GM18508 (cell line): ENCODE measurements at regions not wholly inside any gene's neighbourhood (a gene's known extent, or its start where the extent isn't known, plus 50 kb on each side); places are given as distances from the start of the nearest gene placed in this dataset.

Experiments used
- ATAC-seq: cut with Tn5 transposase; IDR thresholded peaks from one replicate; pipeline ENCODE4 v1.9.1; 2021; ENCODE audit warnings: moderate number of reproducible peaks; ENCODE audit not compliant: insufficient read depth, unreplicated experiment

GRCh38 chr10:36638462-36639155 is 486.8 kb upstream of the ANKRD30A start:
- ATAC-seq = no peak

DNA sequence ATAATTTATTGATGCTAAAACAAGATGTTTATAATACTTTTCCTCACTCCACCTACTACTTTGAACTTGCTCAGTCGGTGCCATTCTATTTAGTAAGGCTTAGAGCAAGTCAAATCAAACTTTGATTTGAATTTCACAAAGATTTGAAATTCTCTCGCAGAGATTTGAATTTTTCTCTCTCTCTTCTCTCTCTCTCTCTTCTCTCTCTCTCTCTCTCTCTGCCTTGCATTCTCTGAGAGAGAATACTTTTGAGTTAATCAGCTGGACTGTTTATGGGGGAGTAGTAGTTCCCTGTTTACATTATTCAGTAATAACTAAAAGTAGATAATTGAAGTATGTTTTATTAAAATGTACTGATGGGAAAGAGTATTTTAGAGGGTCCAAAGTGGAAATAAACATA is 488.5 kb upstream of the ANKRD30A start:
- no peak for ATAC-seq

DNA sequence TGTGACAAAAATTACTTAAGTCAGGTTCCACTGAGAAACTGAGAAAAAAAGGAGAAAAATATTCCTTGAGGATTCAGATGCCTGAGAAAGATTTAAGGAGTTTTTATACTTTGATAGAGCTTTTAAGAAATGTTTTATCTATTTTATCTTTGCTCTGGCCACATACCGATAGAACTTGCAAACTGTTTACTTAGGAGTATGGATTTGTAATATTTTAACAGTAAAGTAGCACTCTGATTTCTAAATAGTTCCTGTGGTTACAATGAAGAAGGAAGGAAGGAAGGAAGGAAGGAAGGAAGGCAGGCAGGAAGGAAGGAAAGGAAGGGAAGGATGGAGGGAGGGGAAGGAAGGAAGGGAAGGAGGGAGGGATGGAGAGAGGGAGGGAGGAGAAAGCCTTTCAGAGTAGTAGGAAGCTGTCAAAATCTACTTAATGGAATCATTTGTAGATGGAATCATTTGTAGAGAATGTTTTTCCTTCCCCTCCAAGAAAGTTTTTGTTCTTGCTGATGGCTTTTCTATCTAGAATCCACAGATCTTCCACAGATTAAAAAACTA is 489.0 kb upstream of the ANKRD30A start:
- no peak for ATAC-seq

- no peak for ATAC-seq
These were observed 490.5 kb upstream of the ANKRD30A start for GRCh38 chr10:36634916-36635315.

- ATAC-seq = no peak
These were observed 495.1 kb upstream of the ANKRD30A start for GRCh38 chr10:36630267-36630666.

GRCh38 chr10:36629476-36629875 is 495.9 kb upstream of the ANKRD30A start:
- no peak for ATAC-seq

- no peak for ATAC-seq
These were observed 500.8 kb upstream of the ANKRD30A start for GRCh38 chr10:36624551-36625100.

DNA sequence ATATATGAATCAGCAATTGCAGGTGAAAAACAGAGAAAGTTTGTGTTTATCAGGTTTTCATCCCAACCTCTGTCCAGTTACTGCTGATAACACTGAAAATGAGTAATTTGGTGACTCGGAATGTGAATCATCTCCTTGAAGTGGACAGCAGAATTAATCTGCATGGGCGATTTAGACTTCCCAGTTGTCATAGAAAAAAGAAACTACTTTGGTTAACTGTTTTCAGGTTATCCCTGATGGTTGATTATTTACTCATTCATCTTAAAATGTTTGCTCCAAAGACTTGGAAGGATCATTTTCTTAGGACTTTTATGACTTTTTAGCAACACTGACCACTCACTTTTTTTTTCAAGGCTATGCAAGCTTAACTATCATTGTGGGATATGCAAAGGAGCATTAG is 504.1 kb upstream of the ANKRD30A start:
- no peak for ATAC-seq

DNA sequence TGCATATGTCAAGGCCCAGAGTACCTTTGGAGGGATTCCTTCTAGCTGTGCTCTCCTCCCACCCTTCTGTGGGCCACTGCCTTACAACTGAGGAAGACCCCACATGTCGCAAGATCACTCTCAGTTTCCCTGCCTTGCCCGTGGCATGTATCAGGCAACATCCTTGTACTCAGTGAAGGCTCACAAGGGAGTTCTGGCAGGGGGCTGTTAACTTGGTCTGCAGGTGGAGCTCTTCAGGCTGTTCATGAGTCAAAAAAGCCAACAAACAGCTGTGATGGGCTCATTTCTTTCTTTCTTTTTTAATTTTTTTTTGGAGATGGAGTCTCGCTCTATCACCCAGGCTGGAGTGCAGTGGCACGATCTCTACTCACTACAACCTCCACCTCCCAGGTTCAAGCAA is 513.0 kb upstream of the ANKRD30A start:
- ATAC-seq = no peak

GRCh38 chr10:36608866-36609265 is 516.5 kb upstream of the ANKRD30A start:
- no peak for ATAC-seq

GRCh38 chr10:36608251-36608650 is 517.1 kb upstream of the ANKRD30A start:
- ATAC-seq = no peak

DNA sequence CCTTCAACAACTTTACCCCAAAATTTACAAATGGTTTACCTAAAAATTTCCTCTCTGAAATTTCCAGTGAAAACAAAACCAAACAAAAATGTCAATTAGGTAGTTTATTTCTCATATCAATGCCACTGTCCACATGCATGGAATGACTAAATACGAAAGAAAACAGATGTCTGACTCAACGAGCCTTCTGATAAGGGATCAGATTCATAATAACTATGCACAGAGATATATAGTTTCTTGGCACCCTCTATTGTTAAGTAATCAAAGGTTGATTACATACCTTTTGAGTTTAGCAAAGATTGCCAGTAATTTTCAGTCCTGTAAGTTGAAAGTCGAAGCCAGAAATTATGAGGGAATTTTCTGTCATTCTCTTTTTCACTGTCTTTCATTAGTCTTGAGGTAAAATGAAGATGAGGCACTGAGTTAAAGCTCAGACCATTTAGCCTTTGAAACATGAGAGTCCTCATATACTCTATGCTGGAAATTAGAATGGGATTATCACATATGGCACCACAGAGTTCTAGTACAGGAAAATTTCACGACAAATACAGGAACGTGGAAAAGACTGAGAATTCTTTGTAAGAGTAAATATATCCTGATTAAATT is 519.1 kb upstream of the ANKRD30A start:
- no peak for ATAC-seq

GRCh38 chr10:36604316-36604715 is 521.1 kb upstream of the ANKRD30A start:
- ATAC-seq = no peak

GRCh38 chr10:36603688-36604087 is 521.7 kb upstream of the ANKRD30A start:
- ATAC-seq = no peak

GRCh38 chr10:36602374-36602773 is 523.0 kb upstream of the ANKRD30A start:
- no peak for ATAC-seq

- no peak for ATAC-seq
These were observed 527.6 kb upstream of the ANKRD30A start for GRCh38 chr10:36597756-36598320.

- no peak for ATAC-seq
These were observed 532.4 kb upstream of the ANKRD30A start for GRCh38 chr10:36592964-36593363.

DNA sequence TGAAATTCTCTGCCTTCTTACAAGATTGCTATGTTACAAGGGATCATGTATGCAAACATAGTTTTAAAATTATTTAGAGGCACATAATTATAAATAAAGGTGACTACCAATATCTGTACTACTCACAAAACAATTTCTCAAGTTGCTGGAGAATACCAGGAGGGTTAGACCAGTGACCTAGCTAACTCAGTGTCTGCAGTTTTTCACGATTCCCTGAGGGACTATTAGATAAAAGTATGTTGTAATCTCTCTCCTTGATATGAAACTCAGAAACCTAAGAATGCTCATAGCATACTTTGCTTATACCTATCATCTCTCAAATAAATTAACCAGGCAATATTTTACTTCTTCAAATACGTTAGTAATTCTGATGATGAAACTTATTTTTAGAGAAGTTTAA is 534.0 kb upstream of the ANKRD30A start:
- no peak for ATAC-seq

DNA sequence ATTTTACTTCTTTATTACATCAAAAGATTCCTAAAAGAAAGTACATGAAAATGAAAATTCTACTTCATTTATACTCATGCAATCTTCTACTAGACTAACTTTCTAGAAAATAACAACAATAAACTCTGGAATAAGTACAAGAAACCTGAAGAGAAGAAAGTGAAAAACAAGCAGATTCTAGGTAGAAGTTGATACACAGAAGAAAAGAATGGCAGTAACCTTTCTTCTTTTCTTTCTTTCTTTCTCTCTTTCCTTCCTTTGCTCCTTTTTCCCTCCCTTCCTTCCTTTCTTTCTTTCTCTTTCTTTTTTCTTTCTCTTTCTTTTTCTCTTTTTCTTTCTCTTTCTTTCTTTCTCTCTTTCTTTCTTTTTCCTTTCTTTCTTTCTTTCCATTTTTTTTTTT is 541.7 kb upstream of the ANKRD30A start:
- no peak for ATAC-seq

DNA sequence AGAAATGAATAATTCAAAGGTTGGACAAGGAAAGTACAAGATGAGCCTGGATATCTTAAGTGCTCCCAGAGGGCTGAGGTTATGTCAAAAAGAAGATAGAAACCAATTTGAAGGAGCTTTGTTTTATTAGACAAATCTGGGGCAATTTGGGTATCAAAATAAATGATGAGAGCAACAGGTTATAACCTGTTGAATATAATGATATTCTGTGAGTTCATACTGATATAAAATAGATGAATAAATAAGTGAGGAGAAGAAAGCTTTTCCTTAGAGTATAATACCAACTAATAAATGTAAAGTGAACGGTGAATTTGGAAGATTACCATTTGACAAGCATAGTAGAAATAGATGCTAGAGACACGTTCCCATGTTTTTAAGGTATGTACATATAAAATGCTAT is 544.2 kb upstream of the ANKRD30A start:
- no peak for ATAC-seq

GRCh38 chr10:36578306-36578705 is 547.1 kb upstream of the ANKRD30A start:
- no peak for ATAC-seq
